ENCODE measurements at regions not wholly inside any gene's neighbourhood (a gene's known extent, or its start where the extent isn't known, plus 50 kb on each side); places are given as distances from the start of the nearest gene placed in this dataset.

- Histone ChIP-seq H3K79me2 (ENCODE audit: control insufficient read depth, insufficient read depth, low read length) (no peaks in the 10 kb centered on the region), H2AFZ (ENCODE audit: low read length) (no peak overlapping the region), H3K4me3 (replicated peaks in 1 of 4; ENCODE audit: control extremely low read depth in 1 of 4, insufficient read depth in 1 of 4, low read depth in 3 of 4, low read length in 4 of 4) (no peak overlapping the region), H3K4me2 (ENCODE audit: extremely low read depth, insufficient read depth, low read length) (no peak overlapping the region), H3K9me3 (ENCODE audit: control insufficient read depth, insufficient read depth, low read depth, low read length) (no peaks in the 10 kb centered on the region), H3K9ac (ENCODE audit: insufficient read depth, low read length) (no peak overlapping the region), H3K27ac (ENCODE audit: insufficient read depth, low read length) (no peak overlapping the region), H3K4me1 (ENCODE audit: control insufficient read depth, extremely low read depth, insufficient read depth, low read length) (peaks cover 2% of the 10 kb centered on the region), H3K36me3 (ENCODE audit: control insufficient read depth, insufficient read depth, low read length) (no peaks in the 10 kb centered on the region), H4K20me1 (ENCODE audit: control insufficient read depth, extremely low read depth, insufficient read depth, low read length) (no peaks in the 10 kb centered on the region), H3K27me3 (ENCODE audit: control insufficient read depth, insufficient read depth, low read length) (peaks cover 2% of the 10 kb centered on the region)
- DNase-seq (ENCODE audit: low read depth in 2 of 2), result no peak
- TF ChIP-seq EZH2 (IDR thresholded peaks at IDR 0.05; ENCODE audit: low read length, missing control alignments) (no peak), CTCF (conservative IDR thresholded peaks at IDR 0.05 in 1 of 2, IDR thresholded peaks at IDR 0.05 in 1 of 2; ENCODE audit: low read depth in 1 of 2, low read length in 2 of 2) (no peak)
Observed at GRCh38 chr16:87131996-87132345, 185.2 kb downstream of the C16orf95 start.

- no peaks in the 10 kb centered on the region for H3K9me3 ChIP-seq (ENCODE audit: control insufficient read depth, insufficient read depth, low read depth, low read length)
- no peaks in the 10 kb centered on the region for H3K36me3 ChIP-seq (ENCODE audit: control insufficient read depth, insufficient read depth, low read length)
- no peak overlapping the region for H3K4me3 ChIP-seq (replicated peaks in 1 of 4; ENCODE audit: control extremely low read depth in 1 of 4, insufficient read depth in 1 of 4, low read depth in 3 of 4, low read length in 4 of 4)
- no peaks in the 10 kb centered on the region for H3K4me1 ChIP-seq (ENCODE audit: control insufficient read depth, extremely low read depth, insufficient read depth, low read length)
- no peak overlapping the region for H3K27ac ChIP-seq (ENCODE audit: insufficient read depth, low read length)
- no peaks in the 10 kb centered on the region for H3K79me2 ChIP-seq (ENCODE audit: control insufficient read depth, insufficient read depth, low read length)
- TF ChIP-seq CTCF (conservative IDR thresholded peaks at IDR 0.05 in 1 of 2, IDR thresholded peaks at IDR 0.05 in 1 of 2; ENCODE audit: low read depth in 1 of 2, low read length in 2 of 2) (no peak), EZH2 (IDR thresholded peaks at IDR 0.05; ENCODE audit: low read length, missing control alignments) (no peak)
- DNase-seq (ENCODE audit: low read depth in 2 of 2), result peak; percentile 47 to 83
- H3K4me2 ChIP-seq (ENCODE audit: extremely low read depth, insufficient read depth, low read length), result no peak overlapping the region
- no peak overlapping the region for H2AFZ ChIP-seq (ENCODE audit: low read length)
- H3K27me3 ChIP-seq (ENCODE audit: control insufficient read depth, insufficient read depth, low read length), result peaks cover 2% of the 10 kb centered on the region
- H3K9ac ChIP-seq (ENCODE audit: insufficient read depth, low read length), result no peak overlapping the region
- no peaks in the 10 kb centered on the region for H4K20me1 ChIP-seq (ENCODE audit: control insufficient read depth, extremely low read depth, insufficient read depth, low read length)
Observed at GRCh38 chr16:87132361-87133014, 184.7 kb downstream of the C16orf95 start.

- no peaks in the 10 kb centered on the region for H3K4me1 ChIP-seq (ENCODE audit: control insufficient read depth, extremely low read depth, insufficient read depth, low read length)
- H3K27me3 ChIP-seq (ENCODE audit: control insufficient read depth, insufficient read depth, low read length), result peaks cover 2% of the 10 kb centered on the region
- no peaks in the 10 kb centered on the region for H3K9me3 ChIP-seq (ENCODE audit: control insufficient read depth, insufficient read depth, low read depth, low read length)
- no peak overlapping the region for H3K9ac ChIP-seq (ENCODE audit: insufficient read depth, low read length)
- H4K20me1 ChIP-seq (ENCODE audit: control insufficient read depth, extremely low read depth, insufficient read depth, low read length), result no peaks in the 10 kb centered on the region
- TF ChIP-seq EZH2 (IDR thresholded peaks at IDR 0.05; ENCODE audit: low read length, missing control alignments), result no peak
- TF ChIP-seq CTCF (conservative IDR thresholded peaks at IDR 0.05 in 1 of 2, IDR thresholded peaks at IDR 0.05 in 1 of 2; ENCODE audit: low read depth in 1 of 2, low read length in 2 of 2), result no peak
- no peaks in the 10 kb centered on the region for H3K79me2 ChIP-seq (ENCODE audit: control insufficient read depth, insufficient read depth, low read length)
- no peaks in the 10 kb centered on the region for H3K36me3 ChIP-seq (ENCODE audit: control insufficient read depth, insufficient read depth, low read length)
- no peak overlapping the region for H3K4me3 ChIP-seq (replicated peaks in 1 of 4; ENCODE audit: control extremely low read depth in 1 of 4, insufficient read depth in 1 of 4, low read depth in 3 of 4, low read length in 4 of 4)
- H3K27ac ChIP-seq (ENCODE audit: insufficient read depth, low read length), result no peak overlapping the region
- DNase-seq (ENCODE audit: low read depth in 2 of 2), result no peak
- H2AFZ ChIP-seq (ENCODE audit: low read length), result no peak overlapping the region
- no peak overlapping the region for H3K4me2 ChIP-seq (ENCODE audit: extremely low read depth, insufficient read depth, low read length)
Observed at GRCh38 chr16:87133112-87133850, 183.9 kb downstream of the C16orf95 start.
